GM12878 (cell line): ENCODE measurements at regions not wholly inside any gene's neighbourhood (a gene's known extent, or its start where the extent isn't known, plus 50 kb on each side); places are given as distances from the start of the nearest gene placed in this dataset.

Experiments
- ATAC-seq: fragments of 200-7000 bp; cut with Tn5 transposase; 3 replicates; pipeline ENCODE4 v1.9.1; 2020; ENCODE audit warnings: mild to moderate bottlenecking, moderate library complexity
- BruUV-seq: library from RNA; stranded (reverse); fragments of 400-500 nt; replicated peaks from 2 replicates; lab custom pipeline; 2021; lab: Mats Ljungman, UMichigan
- CTCF ChIA-PET: fragments of 300-600 bp; sonication (Branson Sonifier 250); formaldehyde crosslinking; extraction: SDS; loops from one replicate; lab custom pipeline; 2021; ENCODE audit warnings: inconsistent platforms; lab: Yijun Ruan, JAX
- POLR2A ChIA-PET: fragments of 350-600 bp; formaldehyde crosslinking; extraction: SDS; loops from one replicate; lab custom pipeline; 2021; ENCODE audit warnings: inconsistent platforms; lab: Charles Lee
- RAD21 ChIA-PET: fragments of 300-600 bp; sonication (Branson Sonifier 250); formaldehyde crosslinking; loops from one replicate; lab custom pipeline; 2023; ENCODE audit warnings: antibody characterized with exemption; ENCODE audit not compliant: unreplicated experiment; lab: Charles Lee
- SMC1A ChIA-PET: fragments of 300-600 bp; sonication (Branson Sonifier 250); formaldehyde crosslinking; loops from one replicate; lab custom pipeline; 2023; ENCODE audit not compliant: unreplicated experiment, uncharacterized antibody; lab: Charles Lee
- DNase-seq: peaks from one replicate; pipeline ENCODE4 v3.0.0-alpha.2; 2011; ENCODE audit warnings: low read depth, low spot score
- FAIRE-seq: peaks from 3 replicates; lab custom pipeline; 2011; peaks lifted over from hg19 to GRCh38; lab: Jason Lieb, UNC
- H2AFZ ChIP-seq: 2 replicates; pipeline ENCODE4 v1.6.0; 2011; ENCODE audit warnings: low read depth, low read length, control low read depth; ENCODE audit not compliant: control insufficient read depth
- H3K27ac ChIP-seq: 2 replicates; pipeline ENCODE4 v1.5.1; 2011; ENCODE audit warnings: control low read depth; ENCODE audit not compliant: control insufficient read depth, insufficient read depth
- H3K27me3 ChIP-seq, 2 experiments: replicated peaks in 1 of 2; 2 replicates each; pipeline versions ENCODE4 v1.6.0 to v1.6.1; 2011; ENCODE audit warnings: low read length in 1 of 2; ENCODE audit not compliant: control insufficient read depth in 2 of 2, insufficient read depth in 2 of 2
- H3K36me3 ChIP-seq, 2 experiments: 2 replicates each; pipeline ENCODE4 v1.5.1; 2011; ENCODE audit warnings: low read length in 1 of 2; ENCODE audit not compliant: control insufficient read depth in 2 of 2, insufficient read depth in 2 of 2
- H3K4me1 ChIP-seq: 2 replicates; pipeline ENCODE4 v1.6.1; 2011; ENCODE audit warnings: mild to moderate bottlenecking, low read length, moderate library complexity, mixed read lengths; ENCODE audit not compliant: control insufficient read depth, insufficient read depth
- H3K4me2 ChIP-seq: 2 replicates; pipeline ENCODE4 v1.6.0; 2011; ENCODE audit warnings: control low read depth; ENCODE audit not compliant: control insufficient read depth, insufficient read depth
- H3K4me3 ChIP-seq: fragments of 200-600 bp; sonication (generic); 2 replicates; pipeline ENCODE4 v1.5.1; 2016
- H3K79me2 ChIP-seq: 2 replicates; pipeline ENCODE4 v1.6.0; 2011; ENCODE audit warnings: low read length; ENCODE audit not compliant: control insufficient read depth, insufficient read depth
- H3K9ac ChIP-seq: 2 replicates; pipeline ENCODE4 v1.8.0; 2011; ENCODE audit warnings: low read length, control low read depth, mixed read lengths; ENCODE audit not compliant: control insufficient read depth, insufficient read depth
- H3K9me3 ChIP-seq: replicated peaks from 3 replicates; pipeline ENCODE4 v1.5.1; 2011; ENCODE audit warnings: mild to moderate bottlenecking, low read length; ENCODE audit not compliant: control insufficient read depth, insufficient read depth
- H4K20me1 ChIP-seq: 2 replicates; pipeline ENCODE4 v1.6.0; 2011; ENCODE audit not compliant: control insufficient read depth, insufficient read depth
- JUND ChIP-seq: IDR thresholded peaks from 2 replicates; pipeline ENCODE4 v1.6.1; 2012; ENCODE audit warnings: low read depth, mild to moderate bottlenecking, low read length, improper control_type of control experiment, moderate library complexity
- KDM1A ChIP-seq: fragments of 200-600 bp; sonication (generic); IDR thresholded peaks from 2 replicates; pipeline ENCODE4 v1.6.1; 2016; ENCODE audit warnings: borderline replicate concordance
- MEF2A ChIP-seq: IDR thresholded peaks from 2 replicates; pipeline ENCODE4 v1.6.1; 2011; ENCODE audit warnings: low read depth, mild to moderate bottlenecking, low read length, moderate library complexity; ENCODE audit not compliant: insufficient read depth
- NFXL1 ChIP-seq: fragments of 450-650 bp; IDR thresholded peaks from 2 replicates; pipeline ENCODE4 v1.6.1; 2017; ENCODE audit warnings: antibody characterized with exemption, mild to moderate bottlenecking, borderline replicate concordance
- NFYA ChIP-seq: IDR thresholded peaks from 2 replicates; pipeline ENCODE4 v1.6.1; 2011; ENCODE audit warnings: low read depth, mild to moderate bottlenecking, low read length, improper control_type of control experiment, borderline replicate concordance
- PAX8 ChIP-seq: fragments of 450-650 bp; IDR thresholded peaks from 2 replicates; pipeline ENCODE4 v1.6.1; 2017; ENCODE audit warnings: mild to moderate bottlenecking, moderate library complexity
- SMC3 ChIP-seq: IDR thresholded peaks from 2 replicates; pipeline ENCODE4 v1.6.1; 2011; ENCODE audit warnings: low read length, improper control_type of control experiment, borderline replicate concordance
- TAF1 ChIP-seq: IDR thresholded peaks from 2 replicates; pipeline ENCODE4 v1.6.1; 2011; ENCODE audit warnings: mild to moderate bottlenecking, low read depth, low read length, borderline replicate concordance
- TCF7 ChIP-seq: IDR thresholded peaks from 2 replicates; pipeline ENCODE4 v1.6.1; 2014; ENCODE audit warnings: antibody characterized with exemption, borderline replicate concordance
- WRNIP1 ChIP-seq: IDR thresholded peaks from 2 replicates; pipeline ENCODE4 v1.6.1; 2011; ENCODE audit warnings: low read depth, low read length, improper control_type of control experiment, borderline replicate concordance
- ZNF24 ChIP-seq: fragments of 450-650 bp; IDR thresholded peaks from 2 replicates; pipeline ENCODE4 v1.6.1; 2017; ENCODE audit warnings: antibody characterized with exemption, mild to moderate bottlenecking
- WGBS: methylation state at CpG from one replicate; pipeline ENCODE4 v1.1.6; 2016; ENCODE audit warnings: low lambda C conversion rate; ENCODE audit not compliant: insufficient replicate concordance, insufficient coverage; ENCODE audit errors: missing lambda C conversion rate; 5-methylcytosine and 5-hydroxymethylcytosine counted together
- in situ Hi-C: fragments of 300-500 bp; cut with MboI; formaldehyde crosslinking; loops from 9 replicates; pipeline ENCODE4 v1.14.3; 2018; ENCODE audit warnings: mixed read lengths
- intact Hi-C: fragments of 100-400 bp; cut with micrococcal nuclease; formaldehyde crosslinking; loops from one replicate; pipeline ENCODE4 v1.14.2; 2022; ENCODE audit not compliant: unreplicated experiment
- TF ChIP-seq, protein P1 (sequence below): IDR thresholded peaks from 2 replicates; pipeline ENCODE4 v1.6.1; 2011; ENCODE audit warnings: mild to moderate bottlenecking, low read depth, low read length, moderate library complexity; ENCODE audit not compliant: insufficient replicate concordance
- TF ChIP-seq, protein P2 (sequence below): IDR thresholded peaks from 2 replicates; pipeline ENCODE4 v1.6.1; 2012; ENCODE audit warnings: low read depth, low read length, improper control_type of control experiment
- TF ChIP-seq, protein P3 (sequence below): IDR thresholded peaks from 2 replicates; pipeline ENCODE4 v1.6.1; 2012; ENCODE audit warnings: low read length, inconsistent platforms

DNA sequence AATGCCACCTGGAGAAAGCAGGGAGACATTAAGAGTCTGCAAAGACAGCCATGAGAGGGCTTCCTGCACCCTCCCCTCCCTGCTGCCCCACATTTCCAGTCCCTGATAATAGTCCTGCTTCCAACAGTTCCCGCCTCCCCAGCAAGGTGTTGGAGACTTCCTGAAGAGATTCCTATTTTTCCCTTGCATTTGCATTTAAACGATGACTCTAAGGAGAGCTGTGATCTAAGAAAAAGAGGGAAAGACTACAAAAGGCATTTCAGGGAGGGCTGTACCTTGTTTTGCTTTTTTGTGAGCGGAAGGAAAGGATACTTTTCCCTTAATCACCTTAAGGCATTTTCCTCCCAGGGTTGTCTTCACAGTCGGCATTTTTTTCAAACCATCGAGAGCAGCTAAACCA lies 62.1 kb downstream of the GAS1 start:
- Histone ChIP-seq H3K9me3 (no peaks in the 10 kb centered on the region), H3K4me2 (no peak overlapping the region), H3K79me2 (no peaks in the 10 kb centered on the region), H2AFZ (no peak overlapping the region), H4K20me1 (no peaks in the 10 kb centered on the region), H3K9ac (no peak overlapping the region), H3K27me3 (no peaks in the 10 kb centered on the region), H3K4me3 (no peak overlapping the region), H3K36me3 (no peaks in the 10 kb centered on the region), H3K4me1 (no peaks in the 10 kb centered on the region), H3K27ac (no peak overlapping the region)
- in situ Hi-C loops: no loop called here
- ATAC-seq (no peak), FAIRE-seq (no peak), DNase-seq (no peak)
- CTCF ChIA-PET: no interaction called here
- TF ChIP-seq KDM1A (no peak), NFXL1 (no peak), MEF2A (no peak)
- TF ChIP-seq, protein P1, sequence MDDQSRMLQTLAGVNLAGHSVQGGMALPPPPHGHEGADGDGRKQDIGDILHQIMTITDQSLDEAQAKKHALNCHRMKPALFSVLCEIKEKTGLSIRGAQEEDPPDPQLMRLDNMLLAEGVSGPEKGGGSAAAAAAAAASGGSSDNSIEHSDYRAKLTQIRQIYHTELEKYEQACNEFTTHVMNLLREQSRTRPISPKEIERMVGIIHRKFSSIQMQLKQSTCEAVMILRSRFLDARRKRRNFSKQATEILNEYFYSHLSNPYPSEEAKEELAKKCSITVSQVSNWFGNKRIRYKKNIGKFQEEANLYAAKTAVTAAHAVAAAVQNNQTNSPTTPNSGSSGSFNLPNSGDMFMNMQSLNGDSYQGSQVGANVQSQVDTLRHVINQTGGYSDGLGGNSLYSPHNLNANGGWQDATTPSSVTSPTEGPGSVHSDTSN: no peak
- TF ChIP-seq, protein P2, sequence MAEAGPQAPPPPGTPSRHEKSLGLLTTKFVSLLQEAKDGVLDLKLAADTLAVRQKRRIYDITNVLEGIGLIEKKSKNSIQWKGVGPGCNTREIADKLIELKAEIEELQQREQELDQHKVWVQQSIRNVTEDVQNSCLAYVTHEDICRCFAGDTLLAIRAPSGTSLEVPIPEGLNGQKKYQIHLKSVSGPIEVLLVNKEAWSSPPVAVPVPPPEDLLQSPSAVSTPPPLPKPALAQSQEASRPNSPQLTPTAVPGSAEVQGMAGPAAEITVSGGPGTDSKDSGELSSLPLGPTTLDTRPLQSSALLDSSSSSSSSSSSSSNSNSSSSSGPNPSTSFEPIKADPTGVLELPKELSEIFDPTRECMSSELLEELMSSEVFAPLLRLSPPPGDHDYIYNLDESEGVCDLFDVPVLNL: no peak
- SMC1A ChIA-PET: no interaction called here
- POLR2A ChIA-PET: no interaction called here
- WGBS: 18% methylated on average over 5 of the region's 5 CpGs
- no TSS peak for BruUV-seq
- RAD21 ChIA-PET: no interaction called here
- intact Hi-C loops: no loop called here

DNA sequence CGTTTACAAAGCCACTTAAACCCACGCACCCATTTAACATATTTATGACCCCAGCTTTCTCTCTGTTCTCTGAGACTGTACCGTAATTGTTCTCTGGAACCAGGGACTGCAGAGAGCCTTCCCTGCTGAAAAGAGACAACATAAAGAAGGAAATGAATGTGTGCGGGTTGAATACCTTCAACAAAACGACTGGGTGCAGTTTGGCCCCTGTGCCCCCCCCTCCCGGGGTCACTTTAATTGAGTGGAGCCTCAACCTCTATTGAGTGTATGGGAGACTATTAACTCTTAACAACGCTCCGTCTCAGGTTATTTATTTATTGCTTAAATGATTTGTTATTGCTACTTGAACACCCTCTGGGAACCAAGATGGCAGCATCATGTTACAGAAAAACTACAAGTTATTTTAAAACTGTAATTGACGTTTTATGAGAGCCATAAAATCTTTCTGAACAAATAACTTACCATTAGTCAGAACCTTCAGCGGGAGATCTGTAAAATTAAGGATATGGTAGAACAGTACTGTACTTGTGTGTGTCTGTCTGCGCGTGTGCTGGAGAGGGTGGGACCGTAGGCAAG lies 70.6 kb downstream of the GAS1 start:
- ChIA-PET RAD21 (no interaction called here), POLR2A (no interaction called here), CTCF (no interaction called here), SMC1A (no interaction called here)
- WGBS: 42% methylated on average over 13 of the region's 13 CpGs
- in situ Hi-C loops (no loop called here), intact Hi-C loops (no loop called here)
- DNase-seq: no peak
- no TSS peak for BruUV-seq
- no peaks in the 10 kb centered on the region for H4K20me1 ChIP-seq
- H3K27me3 ChIP-seq: no peaks in the 10 kb centered on the region; a peak in 1 of 4 replicates
- H2AFZ ChIP-seq: no peak overlapping the region
- no peak overlapping the region for H3K27ac ChIP-seq
- no peak overlapping the region for H3K4me3 ChIP-seq
- H3K36me3 ChIP-seq: no peaks in the 10 kb centered on the region
- H3K4me1 ChIP-seq: no peaks in the 10 kb centered on the region
- FAIRE-seq: no peak
- H3K4me2 ChIP-seq: no peak overlapping the region
- ATAC-seq: no peak
- no peaks in the 10 kb centered on the region for H3K79me2 ChIP-seq
- H3K9ac ChIP-seq: no peak overlapping the region
- no peaks in the 10 kb centered on the region for H3K9me3 ChIP-seq
- TF ChIP-seq, protein P3, sequence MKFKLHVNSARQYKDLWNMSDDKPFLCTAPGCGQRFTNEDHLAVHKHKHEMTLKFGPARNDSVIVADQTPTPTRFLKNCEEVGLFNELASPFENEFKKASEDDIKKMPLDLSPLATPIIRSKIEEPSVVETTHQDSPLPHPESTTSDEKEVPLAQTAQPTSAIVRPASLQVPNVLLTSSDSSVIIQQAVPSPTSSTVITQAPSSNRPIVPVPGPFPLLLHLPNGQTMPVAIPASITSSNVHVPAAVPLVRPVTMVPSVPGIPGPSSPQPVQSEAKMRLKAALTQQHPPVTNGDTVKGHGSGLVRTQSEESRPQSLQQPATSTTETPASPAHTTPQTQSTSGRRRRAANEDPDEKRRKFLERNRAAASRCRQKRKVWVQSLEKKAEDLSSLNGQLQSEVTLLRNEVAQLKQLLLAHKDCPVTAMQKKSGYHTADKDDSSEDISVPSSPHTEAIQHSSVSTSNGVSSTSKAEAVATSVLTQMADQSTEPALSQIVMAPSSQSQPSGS: no peak
- TF ChIP-seq, protein P2: no peak
- TF ChIP-seq WRNIP1 (no peak), TAF1 (no peak), NFYA (no peak), PAX8 (no peak), JUND (no peak), ZNF24 (no peak), TCF7 (no peak), SMC3 (no peak)
